Vagina (tissue), 2 donors: ENCODE measurements at regions not wholly inside any gene's neighbourhood (a gene's known extent, or its start where the extent isn't known, plus 50 kb on each side); places are given as distances from the start of the nearest gene placed in this dataset.

ENCODE experiments used
- POLR2A ChIP-seq, 2 donors: fragments of 450-650 bp; IDR thresholded peaks; one replicate each; pipeline ENCODE4 v1.6.1; 2017; ENCODE audit warnings: antibody characterized with exemption in 2 of 2, mild to moderate bottlenecking in 2 of 2, moderate library complexity in 2 of 2
- POLR2AphosphoS5 ChIP-seq, 2 donors: sonication (generic); formaldehyde crosslinking; IDR thresholded peaks; one replicate each; pipeline ENCODE4 v1.9.0; 2017; ENCODE audit warnings: antibody characterized with exemption in 2 of 2, mild to moderate bottlenecking in 2 of 2, low read depth in 1 of 2; ENCODE audit not compliant: insufficient read depth in 1 of 2
- TF ChIP-seq, protein P1 (sequence below), 3 experiments: fragments of 450-650 bp in 2 of 3; fragments of 200-600 bp in 1 of 3; sonication (generic) in 1 of 3; IDR thresholded peaks; one replicate each; pipeline ENCODE4 v1.5.1; 2017 to 2019; ENCODE audit warnings: antibody characterized with exemption in 3 of 3, mild to moderate bottlenecking in 2 of 3, moderate library complexity in 2 of 3

DNA sequence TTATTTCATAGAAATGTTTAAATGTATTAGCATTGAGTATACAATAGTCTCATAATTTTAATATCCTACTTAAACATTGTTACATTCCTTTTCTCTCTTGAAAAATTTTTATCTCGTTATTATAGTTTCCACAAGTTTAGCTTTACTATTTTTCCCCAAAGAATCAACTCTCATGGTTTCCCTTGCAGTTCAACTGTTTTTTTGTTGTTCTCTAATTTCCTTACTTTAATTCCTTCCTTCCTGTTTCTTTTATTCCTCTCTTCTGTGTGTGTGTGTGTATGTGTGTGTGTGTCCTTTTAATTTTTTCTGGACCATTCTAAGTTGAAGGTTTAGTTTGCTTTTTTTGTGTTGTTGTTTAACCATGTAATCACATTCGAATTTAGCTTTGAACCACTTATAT lies 171.1 kb downstream of the GASK1B start:
- TF ChIP-seq, protein P1, sequence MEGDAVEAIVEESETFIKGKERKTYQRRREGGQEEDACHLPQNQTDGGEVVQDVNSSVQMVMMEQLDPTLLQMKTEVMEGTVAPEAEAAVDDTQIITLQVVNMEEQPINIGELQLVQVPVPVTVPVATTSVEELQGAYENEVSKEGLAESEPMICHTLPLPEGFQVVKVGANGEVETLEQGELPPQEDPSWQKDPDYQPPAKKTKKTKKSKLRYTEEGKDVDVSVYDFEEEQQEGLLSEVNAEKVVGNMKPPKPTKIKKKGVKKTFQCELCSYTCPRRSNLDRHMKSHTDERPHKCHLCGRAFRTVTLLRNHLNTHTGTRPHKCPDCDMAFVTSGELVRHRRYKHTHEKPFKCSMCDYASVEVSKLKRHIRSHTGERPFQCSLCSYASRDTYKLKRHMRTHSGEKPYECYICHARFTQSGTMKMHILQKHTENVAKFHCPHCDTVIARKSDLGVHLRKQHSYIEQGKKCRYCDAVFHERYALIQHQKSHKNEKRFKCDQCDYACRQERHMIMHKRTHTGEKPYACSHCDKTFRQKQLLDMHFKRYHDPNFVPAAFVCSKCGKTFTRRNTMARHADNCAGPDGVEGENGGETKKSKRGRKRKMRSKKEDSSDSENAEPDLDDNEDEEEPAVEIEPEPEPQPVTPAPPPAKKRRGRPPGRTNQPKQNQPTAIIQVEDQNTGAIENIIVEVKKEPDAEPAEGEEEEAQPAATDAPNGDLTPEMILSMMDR (IDR thresholded peaks at IDR 0.05): no peak
- TF ChIP-seq POLR2A (IDR thresholded peaks at IDR 0.05) (no peak), POLR2AphosphoS5 (IDR thresholded peaks at IDR 0.05; ENCODE audit: insufficient read depth in 1 of 2, low read depth in 1 of 2) (no peak)
